RWPE1 (cell line): ENCODE measurements at regions not wholly inside any gene's neighbourhood (a gene's known extent, or its start where the extent isn't known, plus 50 kb on each side); places are given as distances from the start of the nearest gene placed in this dataset.

ENCODE experiments used
- CTCF ChIA-PET: fragments of 350-600 bp; sonication (Branson Sonifier 250); formaldehyde crosslinking; extraction: SDS; loops from one replicate; lab custom pipeline; 2021; lab: Yijun Ruan, JAX
- POLR2A ChIA-PET: fragments of 400-600 bp; formaldehyde crosslinking; extraction: SDS; loops from one replicate; lab custom pipeline; 2020; ENCODE audit warnings: antibody characterized with exemption; ENCODE audit not compliant: low non-redundant PET; lab: Yijun Ruan, JAX
- DNase-seq: peaks from one replicate; pipeline ENCODE4 v3.0.0; 2012; ENCODE audit warnings: low spot score
- H3K27ac ChIP-seq: fragments of 450-650 bp; 2 replicates; pipeline ENCODE4 v1.5.1; 2017
- CTCF ChIP-seq: fragments of 450-650 bp; conservative IDR thresholded peaks from 2 replicates; pipeline ENCODE4 v1.5.1; 2017; ENCODE audit warnings: low read depth, mild to moderate bottlenecking

- POLR2A ChIA-PET = no interaction called here
- DNase-seq = no peak
- CTCF ChIA-PET = no interaction called here
- no peak overlapping the region for H3K27ac ChIP-seq
- TF ChIP-seq CTCF = no peak
Observed at GRCh38 chr7:91455411-91455810, 191.2 kb downstream of the FZD1 start.

GRCh38 chr7:91457208-91457607, 193.0 kb downstream of the FZD1 start:
- DNase-seq = no peak
- ChIA-PET CTCF (no interaction called here), POLR2A (no interaction called here)
- H3K27ac ChIP-seq = no peak overlapping the region
- TF ChIP-seq CTCF = no peak

- ChIA-PET CTCF (no interaction called here), POLR2A (no interaction called here)
- no peak overlapping the region for H3K27ac ChIP-seq
- DNase-seq = no peak
- no peak for TF ChIP-seq CTCF
Observed at GRCh38 chr7:91459539-91459938, 195.3 kb downstream of the FZD1 start.

- no peak for TF ChIP-seq CTCF
- CTCF ChIA-PET = no interaction called here
- no peak for DNase-seq
- H3K27ac ChIP-seq = no peak overlapping the region
- POLR2A ChIA-PET = no interaction called here
Observed at GRCh38 chr7:91462316-91462715, 198.1 kb downstream of the FZD1 start.

GRCh38 chr7:91463330-91463729, 199.1 kb downstream of the FZD1 start:
- CTCF ChIA-PET = no interaction called here
- no peak for TF ChIP-seq CTCF
- H3K27ac ChIP-seq = no peak overlapping the region
- POLR2A ChIA-PET = no interaction called here
- DNase-seq = no peak

GRCh38 chr7:91465595-91466061, 201.4 kb downstream of the FZD1 start:
- no peak for TF ChIP-seq CTCF
- H3K27ac ChIP-seq = no peak overlapping the region
- ChIA-PET POLR2A (no interaction called here), CTCF (interaction anchor here (0.6 kb wide), 1 partner anchor 107 kb away, joined by 3 read pairs; no protein-coding TSS in a partner anchor)
- no peak for DNase-seq

GRCh38 chr7:91468256-91468655, 204.0 kb downstream of the FZD1 start:
- TF ChIP-seq CTCF = no peak
- POLR2A ChIA-PET = no interaction called here
- CTCF ChIA-PET = no interaction called here
- no peak overlapping the region for H3K27ac ChIP-seq
- DNase-seq = no peak
